ENCODE measurements at regions not wholly inside any gene's neighbourhood (a gene's known extent, or its start where the extent isn't known, plus 50 kb on each side); places are given as distances from the start of the nearest gene placed in this dataset.

- no peak for DNase-seq
- H3K9ac ChIP-seq (ENCODE audit: low read depth, low read length), result no peak overlapping the region
- no peaks in the 10 kb centered on the region for H4K20me1 ChIP-seq (ENCODE audit: insufficient read depth, low read length)
- no peak overlapping the region for H2AFZ ChIP-seq (replicated peaks; ENCODE audit: low read length, poor library complexity)
- H3K4me1 ChIP-seq (ENCODE audit: control insufficient read depth, insufficient read depth, low read length), result peaks cover 9% of the 10 kb centered on the region; the same call in 1 of the 2 replicates
- no peak overlapping the region for H2BK5ac ChIP-seq (ENCODE audit: low read depth, low read length, poor library complexity, severe bottlenecking)
- no peak overlapping the region for H2BK120ac ChIP-seq (ENCODE audit: low read depth, low read length)
- H2BK15ac ChIP-seq (ENCODE audit: low read depth, low read length), result no peak overlapping the region
- no peak overlapping the region; the same call in 1 of the 2 replicates for H3K18ac ChIP-seq (ENCODE audit: low read depth, low read length)
- H3K9me3 ChIP-seq (ENCODE audit: control insufficient read depth, insufficient read depth, low read length), result peaks cover 3% of the 10 kb centered on the region; the same call in 1 of the 2 replicates
- ChIA-PET CTCF (interaction anchor here (0.8 kb wide), 1 partner anchor 81 kb away, joined by 5 read pairs; no protein-coding TSS in a partner anchor), POLR2A (ENCODE audit: unreplicated experiment) (no interaction called here)
- H2AK9ac ChIP-seq (replicated peaks; ENCODE audit: low read depth, low read length, poor library complexity), result no peak overlapping the region
- H3K23ac ChIP-seq (ENCODE audit: low read depth, low read length), result no peak overlapping the region
- no peak overlapping the region for H3K4me2 ChIP-seq (ENCODE audit: low read depth, low read length)
- H3K4ac ChIP-seq (ENCODE audit: low read depth, low read length), result no peak overlapping the region
- H3K4me3 ChIP-seq (ENCODE audit: insufficient read depth, low read depth, low read length), result no peak overlapping the region
- peak; percentile 22 for ATAC-seq (ENCODE audit: low read depth)
- no TSS peak for BruUV-seq (replicated peaks)
- H2BK20ac ChIP-seq (ENCODE audit: low read depth, low read length), result no peak overlapping the region
- H3K14ac ChIP-seq (replicated peaks; ENCODE audit: low read depth, low read length), result no peak overlapping the region
- H4K8ac ChIP-seq (ENCODE audit: low read depth in 2 of 2, low read length in 2 of 2), result no peak overlapping the region
- no CpG with 5 or more reads among the region's 6 CpGs for WGBS, 2 experiments (ENCODE audit: extremely low coverage in 2 of 2, insufficient read length in 1 of 2)
- H3K9me1 ChIP-seq (ENCODE audit: insufficient read depth, low read length), result no peaks in the 10 kb centered on the region; the same call in 1 of the 2 replicates
- intact Hi-C loops (cut with micrococcal nuclease) (no loop called here), dilution Hi-C loops (cut with HindIII; ENCODE audit: low sequenced_read_pairs, unreplicated experiment) (no loop called here), in situ Hi-C loops (cut with MboI; ENCODE audit: low sequenced_read_pairs) (no loop called here)
- H3K27ac ChIP-seq (ENCODE audit: insufficient read depth, low read length), result no peak overlapping the region
- no peak overlapping the region for H4K91ac ChIP-seq (ENCODE audit: insufficient read depth, low read depth, low read length)
- no peaks in the 10 kb centered on the region for H3K79me1 ChIP-seq (ENCODE audit: low read depth in 1 of 2, low read length in 2 of 2)
- peaks cover 22% of the 10 kb centered on the region for H3K27me3 ChIP-seq (ENCODE audit: control insufficient read depth, insufficient read depth, low read length)
- H3K36me3 ChIP-seq (ENCODE audit: control insufficient read depth, insufficient read depth, low read length), result no peaks in the 10 kb centered on the region
- H4K5ac ChIP-seq (ENCODE audit: low read depth, low read length), result no peak overlapping the region
- no peak for TF ChIP-seq RCOR1 (IDR thresholded peaks at IDR 0.05; ENCODE audit: insufficient replicate concordance, low read length)
- TF ChIP-seq MAZ (IDR thresholded peaks at IDR 0.05; ENCODE audit: borderline replicate concordance, low read depth, low read length), result no peak
- TF ChIP-seq SMC3 (IDR thresholded peaks at IDR 0.05; ENCODE audit: low read depth, low read length), result no peak
- no peak for TF ChIP-seq MAFK (IDR thresholded peaks at IDR 0.05; ENCODE audit: low read depth, low read length)
- TF ChIP-seq CTCF (conservative IDR thresholded peaks at IDR 0.05; ENCODE audit: low read depth, low read length), result no peak
- TF ChIP-seq ELK1 (IDR thresholded peaks at IDR 0.05; ENCODE audit: borderline replicate concordance, low read depth, low read length), result no peak
- TF ChIP-seq RAD21 (IDR thresholded peaks at IDR 0.05; ENCODE audit: low read length), result no peak
- no peak for TF ChIP-seq NFE2L2 (IDR thresholded peaks at IDR 0.05; ENCODE audit: low read depth, low read length)
- no peak for TF ChIP-seq MXI1 (IDR thresholded peaks at IDR 0.05; ENCODE audit: borderline replicate concordance, low read depth, low read length)
- no peak for TF ChIP-seq RFX5 (IDR thresholded peaks at IDR 0.05; ENCODE audit: low read depth, low read length)
- no peak for TF ChIP-seq CHD1 (IDR thresholded peaks at IDR 0.05; ENCODE audit: low read depth, low read length)
- TF ChIP-seq CEBPB (IDR thresholded peaks at IDR 0.05; ENCODE audit: low read depth, low read length), result no peak
- TF ChIP-seq USF2 (IDR thresholded peaks at IDR 0.05; ENCODE audit: low read depth, low read length), result no peak
- H3K56ac ChIP-seq (ENCODE audit: extremely low read depth, insufficient read depth, low read length), result no peak overlapping the region
- H2AK5ac ChIP-seq (ENCODE audit: low read depth, low read length), result no peak overlapping the region; the same call in 1 of the 2 replicates
These were observed 58.0 kb upstream of the PFKP start for GRCh38 chr10:3009341-3009740.
